GM12874 (cell line): ENCODE measurements at regions not wholly inside any gene's neighbourhood (a gene's known extent, or its start where the extent isn't known, plus 50 kb on each side); places are given as distances from the start of the nearest gene placed in this dataset.

Source experiments
- CTCF ChIP-seq: IDR thresholded peaks from 2 replicates; pipeline ENCODE4 v1.5.1; 2011; ENCODE audit warnings: low read depth, mild to moderate bottlenecking, control low read depth, low read length, moderate library complexity; ENCODE audit not compliant: insufficient read depth

- TF ChIP-seq CTCF: no peak
These were observed 816.6 kb downstream of the EPHA3 start for GRCh38 chr3:89923921-89924610.

DNA sequence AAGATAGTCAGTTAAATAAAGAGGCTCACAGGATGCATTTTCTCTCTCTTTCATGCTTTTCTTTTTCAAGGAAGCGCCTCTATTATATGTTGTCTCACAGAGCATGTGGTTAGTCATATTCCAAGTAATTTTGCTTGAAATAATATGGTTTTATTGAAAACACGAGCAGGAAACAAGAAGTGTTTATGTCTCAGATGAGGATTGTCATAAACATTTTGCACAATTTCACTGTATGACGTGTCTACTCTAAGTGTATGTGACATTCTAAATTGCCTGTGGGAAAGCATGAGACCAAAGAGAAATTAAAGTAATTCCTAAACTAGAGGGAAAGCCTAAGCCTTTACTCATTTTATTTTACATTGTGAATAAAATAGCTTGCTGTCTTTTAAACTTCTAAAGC is 818.6 kb downstream of the EPHA3 start:
- TF ChIP-seq CTCF: no peak

DNA sequence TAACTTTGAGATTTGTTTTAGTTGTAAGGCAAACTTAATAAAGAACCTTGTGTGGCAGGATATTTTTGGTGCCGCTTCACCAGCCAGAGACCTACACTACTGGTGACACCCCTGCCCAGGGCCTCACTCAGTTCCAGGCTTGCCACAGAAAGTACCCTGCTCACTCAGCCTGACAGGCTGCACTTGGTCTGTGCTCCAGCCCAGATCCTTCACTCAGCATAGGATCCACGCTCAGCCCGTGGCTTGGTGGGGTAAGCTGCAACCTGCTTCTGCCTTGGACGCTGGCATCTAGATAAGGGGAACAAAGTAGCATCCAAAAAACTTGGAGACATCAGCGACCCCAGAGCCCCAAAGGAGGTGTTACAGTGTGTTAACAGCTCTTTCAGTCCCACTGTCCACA is 825.5 kb downstream of the EPHA3 start:
- no peak for TF ChIP-seq CTCF

DNA sequence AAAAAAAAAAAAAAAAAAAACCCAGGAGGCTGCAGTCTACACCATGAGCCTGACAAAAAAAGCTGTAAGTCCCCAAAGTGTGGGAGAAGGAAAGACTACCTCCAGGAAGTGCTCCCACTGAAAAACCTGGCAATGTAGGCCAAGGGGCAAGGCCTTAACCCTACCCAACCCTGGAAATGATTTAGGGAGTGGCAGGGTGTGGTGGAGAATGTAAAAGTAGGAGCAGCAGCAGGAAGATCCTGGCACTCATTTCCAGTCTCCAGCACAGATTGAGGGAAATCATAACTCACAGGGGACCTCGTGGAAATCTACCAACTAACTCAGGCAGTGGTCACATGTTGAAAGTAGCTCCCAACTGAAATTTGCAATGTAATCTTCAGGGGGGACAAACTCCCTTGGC is 839.5 kb downstream of the EPHA3 start:
- TF ChIP-seq CTCF: no peak

- TF ChIP-seq CTCF: no peak
These were observed 840.0 kb downstream of the EPHA3 start for GRCh38 chr3:89947337-89947954.

GRCh38 chr3:89948008-89948407 is 840.6 kb downstream of the EPHA3 start:
- TF ChIP-seq CTCF: no peak

GRCh38 chr3:89950772-89951171 is 843.4 kb downstream of the EPHA3 start:
- TF ChIP-seq CTCF: no peak

DNA sequence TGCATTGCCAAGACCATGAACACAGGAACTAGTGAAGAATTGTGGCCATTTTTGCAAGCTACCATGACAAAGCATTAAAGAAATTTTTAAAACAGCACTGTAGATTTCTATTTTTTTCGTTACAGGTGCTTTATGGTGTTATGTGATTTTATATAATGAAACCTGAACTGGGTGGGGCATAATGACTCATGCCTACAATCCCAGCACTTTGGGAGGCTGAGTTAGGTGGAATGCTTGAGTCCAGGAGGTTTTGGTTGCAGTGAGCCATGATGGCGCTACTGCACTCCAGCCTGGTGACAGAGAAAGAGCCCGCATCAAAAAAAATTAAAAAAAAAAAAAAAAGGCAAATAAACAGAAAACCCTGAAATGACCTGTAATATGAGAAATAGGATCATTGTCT is 846.7 kb downstream of the EPHA3 start:
- no peak for TF ChIP-seq CTCF
